D341Med (cell line): ENCODE measurements at regions not wholly inside any gene's neighbourhood (a gene's known extent, or its start where the extent isn't known, plus 50 kb on each side); places are given as distances from the start of the nearest gene placed in this dataset.
"Not testable (repeated sequence)": the region's sequence is repeated elsewhere in the genome, so short reads cannot be mapped to it uniquely, and the experiment has no call there.

Source experiments
- DNase-seq: peaks from one replicate; pipeline ENCODE4 v3.0.0; 2012; ENCODE audit warnings: low spot score

DNA sequence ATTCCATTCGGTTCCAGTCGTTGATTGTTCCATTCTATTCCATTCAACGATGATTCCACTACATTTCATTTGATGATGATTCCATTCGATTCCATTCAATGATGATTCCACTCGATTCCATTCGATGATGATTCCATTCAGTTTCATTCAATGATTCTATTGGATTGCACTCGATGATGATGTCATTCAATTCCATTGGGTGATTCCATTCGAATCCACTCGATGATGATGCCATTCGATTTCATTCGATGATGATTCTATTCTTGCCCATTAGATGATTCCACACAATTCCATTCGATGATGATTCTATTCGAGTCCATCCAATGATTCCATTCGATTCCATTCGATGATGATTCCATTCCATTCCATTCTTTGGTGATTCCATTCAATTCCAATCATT lies 1283.7 kb downstream of the TP53TG3F start:
- no peak for DNase-seq

DNA sequence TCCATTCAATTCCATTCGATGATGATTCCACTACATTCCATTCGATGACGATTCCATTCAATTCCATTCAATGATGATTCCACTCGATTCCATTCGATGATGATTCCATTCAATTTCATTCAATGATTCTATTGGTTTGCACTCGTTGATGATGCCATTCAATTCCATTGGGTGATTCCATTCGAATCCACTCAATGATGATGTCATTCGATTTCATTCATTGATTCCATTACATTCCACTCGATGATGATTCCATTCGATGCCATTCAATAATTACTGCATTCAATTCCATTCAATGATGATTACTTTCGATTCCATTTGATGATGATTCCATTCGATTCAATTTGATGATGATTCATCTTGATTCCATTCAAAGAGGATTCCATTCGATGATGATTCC lies 1299.4 kb downstream of the TP53TG3F start:
- DNase-seq = no peak

DNA sequence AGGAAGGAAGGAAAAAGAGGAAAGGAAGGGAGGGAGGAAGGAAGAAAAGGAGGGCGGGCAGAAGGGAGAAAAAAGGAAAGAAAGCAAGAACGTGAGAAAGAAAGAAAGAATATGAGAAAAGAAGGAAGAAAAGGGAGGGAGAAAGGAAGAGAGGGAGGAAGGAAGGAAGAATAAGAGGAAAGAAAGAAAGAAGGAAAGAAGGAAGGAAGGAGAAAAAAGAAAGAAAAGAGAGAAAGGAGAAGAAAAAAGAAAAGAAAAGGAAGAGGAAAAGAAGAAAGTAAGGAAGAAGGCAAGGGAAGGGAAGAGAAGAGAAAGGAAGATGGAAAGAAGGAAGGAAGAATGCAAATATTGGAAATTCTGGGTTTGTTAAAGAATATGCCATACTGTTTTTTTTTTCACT lies 1332.4 kb downstream of the TP53TG3F start:
- not testable (repeated sequence) for DNase-seq

DNA sequence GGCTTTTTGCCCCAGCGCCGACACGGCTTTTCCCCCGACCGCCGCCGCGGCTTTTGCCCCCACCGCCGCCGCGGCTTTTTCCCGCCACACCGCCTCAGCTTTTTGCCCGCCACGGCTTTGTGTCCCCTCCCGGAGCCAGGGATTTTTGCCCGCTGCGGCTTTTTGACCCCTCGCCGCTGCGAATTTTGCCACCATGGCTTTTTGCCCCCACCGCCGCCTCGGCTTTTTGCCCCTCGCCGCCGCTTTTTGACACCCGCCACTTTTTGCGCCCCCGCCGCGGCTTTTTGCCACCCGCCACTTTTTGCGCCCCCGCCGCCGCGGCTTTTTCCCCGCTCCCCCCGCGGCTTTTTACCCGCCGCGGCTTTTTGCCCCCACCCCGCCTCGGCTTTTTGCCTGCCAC lies 1342.5 kb downstream of the TP53TG3F start:
- peak; percentile 3 for DNase-seq

DNA sequence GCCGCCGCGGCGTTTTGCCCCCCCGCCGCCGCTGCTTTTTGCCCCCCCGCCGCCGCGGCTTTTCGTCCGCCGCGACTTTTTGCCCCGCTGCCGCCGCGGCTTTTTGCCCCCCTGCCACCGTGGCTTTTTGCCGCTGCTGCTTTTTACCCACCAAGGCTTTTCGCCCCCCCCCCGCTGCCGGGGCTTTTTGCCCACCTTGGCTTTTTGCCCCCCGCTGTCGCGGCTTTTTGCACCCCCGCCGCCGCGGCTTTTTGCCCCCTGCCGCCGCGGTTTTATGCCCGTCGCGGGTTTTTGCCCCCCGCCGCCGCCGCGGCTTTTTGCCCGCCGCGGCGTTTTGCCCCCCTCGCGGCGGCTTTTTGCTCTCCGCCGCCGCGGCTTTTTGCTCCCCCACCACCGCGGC lies 1343.0 kb downstream of the TP53TG3F start:
- DNase-seq = peak; percentile 5

DNA sequence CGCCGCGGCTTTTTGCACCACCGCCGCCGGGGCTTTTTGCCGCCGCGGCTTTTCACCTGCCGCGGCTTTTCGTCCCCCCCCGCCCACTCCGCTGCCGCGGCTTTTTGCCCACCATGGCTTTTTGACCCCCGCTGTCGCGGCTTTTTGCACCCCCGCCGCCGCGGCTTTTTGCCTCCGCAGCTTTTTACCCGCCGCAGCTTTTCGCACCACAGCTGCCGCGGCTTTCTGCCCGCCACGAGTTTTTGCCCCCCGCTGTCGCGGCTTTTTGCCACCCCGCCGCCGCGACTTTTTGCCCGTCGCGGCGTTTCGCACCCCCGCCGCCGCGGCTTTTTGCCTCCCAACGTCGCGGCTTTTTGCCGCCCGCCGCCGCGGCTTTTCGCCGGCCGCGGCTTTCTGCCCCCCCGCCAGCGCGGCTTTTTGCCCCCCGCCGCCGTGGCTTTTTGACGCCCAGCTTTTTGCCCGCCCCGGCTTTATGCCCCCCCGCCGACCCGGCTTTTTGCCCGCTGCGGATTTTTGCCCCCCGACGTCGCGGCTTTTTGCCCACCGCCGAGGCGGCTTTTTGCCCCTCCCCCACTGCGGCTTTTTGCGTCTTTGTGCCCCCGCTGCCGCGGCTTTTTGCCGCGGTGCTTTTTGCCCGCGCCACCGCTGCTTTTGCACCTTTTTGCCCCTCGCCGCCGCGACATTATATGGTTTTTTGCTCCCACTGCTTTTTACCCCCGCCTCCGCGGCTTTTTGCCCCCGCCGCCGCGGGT lies 1343.6 kb downstream of the TP53TG3F start:
- peak; percentile 1 for DNase-seq

DNA sequence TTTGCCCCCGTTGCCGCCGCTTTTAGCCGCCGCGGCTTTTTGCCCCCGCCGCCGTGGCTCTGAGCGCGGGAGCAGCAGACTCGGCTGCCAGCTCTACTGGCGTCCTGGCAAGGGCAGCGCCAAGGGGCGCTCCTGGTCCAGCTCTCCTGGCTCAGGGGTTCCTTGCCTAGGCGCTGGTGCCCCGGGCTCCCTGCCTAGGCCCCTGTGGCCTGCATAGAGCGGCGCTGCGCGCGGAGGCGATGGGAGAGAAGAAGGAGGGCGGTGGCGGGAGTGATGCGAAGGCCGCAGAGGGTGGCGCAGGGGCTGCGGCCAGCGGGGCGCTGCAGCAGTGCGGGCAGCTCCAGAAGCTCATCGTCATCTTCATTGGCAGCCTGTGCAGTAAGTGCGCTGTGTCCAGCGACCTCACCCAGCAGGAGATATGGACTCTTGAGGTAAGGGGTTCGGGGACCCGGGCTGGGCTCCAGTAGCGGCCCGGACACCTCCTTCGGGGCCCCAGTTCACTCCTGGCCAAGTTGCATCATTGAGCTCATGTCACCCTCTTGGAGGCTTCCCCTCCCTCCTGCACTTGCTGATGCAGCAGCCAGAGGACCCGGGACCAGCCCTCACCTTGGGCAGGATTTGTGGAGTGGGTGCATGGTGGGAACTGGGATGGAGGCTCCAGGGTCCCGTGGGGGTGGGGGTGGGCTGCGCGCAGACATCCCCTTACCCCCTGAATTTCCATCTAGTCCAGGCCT lies 1344.4 kb downstream of the TP53TG3F start:
- DNase-seq = peak; percentile 11

DNA sequence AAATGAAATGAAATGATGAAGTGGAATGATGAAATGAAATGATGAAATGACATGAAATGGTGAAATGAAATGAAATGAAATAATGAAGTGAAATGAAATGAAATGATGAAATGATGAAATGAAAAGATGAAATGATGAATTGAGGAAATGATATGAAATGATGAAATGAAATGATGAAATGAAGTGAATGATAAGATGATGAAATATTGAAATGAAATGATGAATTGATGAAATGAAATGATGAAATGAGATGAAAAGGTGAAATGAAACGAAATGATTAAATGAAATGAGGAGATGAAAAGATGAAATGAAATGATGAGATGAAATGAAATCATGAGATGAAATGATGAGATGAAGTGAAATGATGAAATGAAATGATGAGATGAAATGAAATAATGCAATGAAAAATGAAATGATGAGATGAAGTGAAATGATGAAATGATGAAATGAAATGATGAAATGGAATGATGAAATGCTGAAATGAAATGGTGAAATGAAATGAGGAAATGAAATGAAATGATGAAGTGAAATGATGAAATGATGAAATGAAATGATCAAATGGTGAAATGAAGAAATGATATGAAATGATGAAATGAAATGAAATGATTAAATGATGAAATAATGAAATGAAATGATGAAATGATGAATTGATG lies 1347.7 kb downstream of the TP53TG3F start:
- DNase-seq = not testable (repeated sequence)

DNA sequence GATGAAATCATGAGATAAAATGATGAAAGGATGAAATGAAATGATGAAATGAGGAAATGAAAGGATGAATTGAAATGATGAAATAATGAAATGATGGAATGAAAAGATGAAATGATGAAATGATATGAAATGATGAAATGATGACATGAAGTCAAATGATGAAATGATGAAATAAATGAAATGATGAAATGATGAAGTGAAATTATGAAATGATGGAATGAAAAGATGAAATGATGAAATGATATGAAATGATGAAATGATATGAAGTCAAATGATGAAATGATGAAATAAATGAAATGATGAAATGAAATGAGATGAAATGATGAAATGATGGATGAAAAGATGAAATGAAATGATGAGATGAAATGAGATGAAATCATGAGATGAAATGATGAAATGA lies 1348.4 kb downstream of the TP53TG3F start:
- not testable (repeated sequence) for DNase-seq

DNA sequence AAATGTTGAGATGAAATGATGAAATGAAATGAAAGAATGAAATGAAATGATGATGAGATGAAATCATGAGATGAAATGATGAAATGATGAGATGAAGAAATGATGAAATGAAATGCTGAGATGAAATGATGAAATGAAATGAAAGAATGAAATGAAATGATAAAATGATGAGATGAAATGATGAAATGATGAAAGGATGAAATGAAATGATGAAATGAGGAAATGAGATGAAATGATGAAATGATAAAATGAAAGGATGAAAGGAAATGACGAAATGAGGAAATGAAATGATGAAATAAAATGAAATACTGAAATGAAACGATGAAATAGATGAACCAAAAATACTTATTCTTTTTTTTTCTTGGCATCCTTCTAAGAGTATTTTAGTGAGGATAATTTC lies 1349.1 kb downstream of the TP53TG3F start:
- not testable (repeated sequence) for DNase-seq
